Astrocyte (in vitro differentiated cells and primary cell): ENCODE measurements at regions not wholly inside any gene's neighbourhood (a gene's known extent, or its start where the extent isn't known, plus 50 kb on each side); places are given as distances from the start of the nearest gene placed in this dataset.

ENCODE experiments used
- CTCF ChIP-seq: IDR thresholded peaks from 2 replicates; pipeline ENCODE4 v1.5.1; 2011; ENCODE audit warnings: low read depth, mild to moderate bottlenecking, inconsistent platforms, low read length, moderate library complexity; ENCODE audit not compliant: insufficient read depth
- EZH2 ChIP-seq: IDR thresholded peaks from 2 replicates; pipeline ENCODE4 v1.6.1; 2012; ENCODE audit warnings: mild to moderate bottlenecking, low read length, inconsistent platforms; ENCODE audit not compliant: insufficient read depth

GRCh38 chr6:23650676-23651075 lies 475.3 kb upstream of the NRSN1 start:
- TF ChIP-seq CTCF (no peak), EZH2 (no peak)
